ENCODE measurements at regions not wholly inside any gene's neighbourhood (a gene's known extent, or its start where the extent isn't known, plus 50 kb on each side); places are given as distances from the start of the nearest gene placed in this dataset.

GRCh38 chr1:184302346-184302745 is 84.5 kb upstream of the C1orf21 start:
- H3K4me2 ChIP-seq = no peak overlapping the region
- no peak overlapping the region for H3K4me3 ChIP-seq
- no peaks in the 10 kb centered on the region for H3K9me3 ChIP-seq (ENCODE audit: low read depth)
- WGBS (ENCODE audit: low lambda C conversion rate, missing lambda C conversion rate) = 91% methylated on average over 3 of the region's 3 CpGs
- H3K79me2 ChIP-seq = no peaks in the 10 kb centered on the region
- H3K27me3 ChIP-seq = no peaks in the 10 kb centered on the region
- no peaks in the 10 kb centered on the region for H3K9me2 ChIP-seq (replicated peaks; ENCODE audit: insufficient read depth)
- no peaks in the 10 kb centered on the region for H3K36me3 ChIP-seq (replicated peaks; ENCODE audit: insufficient read depth, low read depth)
- no peaks in the 10 kb centered on the region for H3K4me1 ChIP-seq (ENCODE audit: insufficient read depth)
- no peak overlapping the region for H2AFZ ChIP-seq
- DNase-seq (ENCODE audit: low spot score) = no peak
- H4K20me1 ChIP-seq (ENCODE audit: insufficient read depth, poor library complexity, severe bottlenecking) = no peaks in the 10 kb centered on the region
- no peak for TF ChIP-seq EZH2 (IDR thresholded peaks at IDR 0.05; ENCODE audit: borderline replicate concordance)
- no peak for TF ChIP-seq CTCF (IDR thresholded peaks at IDR 0.05; ENCODE audit: poor library complexity)
- H3K27ac ChIP-seq = no peak overlapping the region

GRCh38 chr1:184310157-184310819 is 76.5 kb upstream of the C1orf21 start:
- H3K4me3 ChIP-seq = no peak overlapping the region
- no peak overlapping the region for H2AFZ ChIP-seq
- TF ChIP-seq EZH2phosphoT487 (IDR thresholded peaks at IDR 0.05; ENCODE audit: low read depth, severe bottlenecking, unreplicated experiment) (no peak), EZH2 (IDR thresholded peaks at IDR 0.05; ENCODE audit: borderline replicate concordance) (no peak), CTCF (IDR thresholded peaks at IDR 0.05; ENCODE audit: poor library complexity) (no peak)
- no peaks in the 10 kb centered on the region for H3K9me2 ChIP-seq (replicated peaks; ENCODE audit: insufficient read depth)
- no peaks in the 10 kb centered on the region for H3K36me3 ChIP-seq (replicated peaks; ENCODE audit: insufficient read depth, low read depth)
- H3K27ac ChIP-seq = no peak overlapping the region
- no peaks in the 10 kb centered on the region for H4K20me1 ChIP-seq (ENCODE audit: insufficient read depth, poor library complexity, severe bottlenecking)
- no peaks in the 10 kb centered on the region for H3K79me2 ChIP-seq
- DNase-seq (ENCODE audit: low spot score) = peak; percentile 8
- H3K27me3 ChIP-seq = peaks cover 15% of the 10 kb centered on the region
- H3K4me2 ChIP-seq = no peak overlapping the region
- H3K4me1 ChIP-seq (ENCODE audit: insufficient read depth) = no peaks in the 10 kb centered on the region
- WGBS (ENCODE audit: low lambda C conversion rate, missing lambda C conversion rate) = 88% methylated on average over 1 of the region's 1 CpG
- no peaks in the 10 kb centered on the region for H3K9me3 ChIP-seq (ENCODE audit: low read depth)

GRCh38 chr1:184311580-184311979 is 75.2 kb upstream of the C1orf21 start:
- Histone ChIP-seq H2AFZ (no peak overlapping the region), H3K27ac (no peak overlapping the region), H3K4me3 (no peak overlapping the region), H3K79me2 (no peaks in the 10 kb centered on the region), H3K9me3 (ENCODE audit: low read depth) (no peaks in the 10 kb centered on the region), H4K20me1 (ENCODE audit: insufficient read depth, poor library complexity, severe bottlenecking) (no peaks in the 10 kb centered on the region), H3K4me1 (ENCODE audit: insufficient read depth) (no peaks in the 10 kb centered on the region), H3K36me3 (replicated peaks; ENCODE audit: insufficient read depth, low read depth) (no peaks in the 10 kb centered on the region), H3K27me3 (peaks cover 15% of the 10 kb centered on the region), H3K4me2 (no peak overlapping the region), H3K9me2 (replicated peaks; ENCODE audit: insufficient read depth) (no peaks in the 10 kb centered on the region)
- TF ChIP-seq CTCF (IDR thresholded peaks at IDR 0.05; ENCODE audit: poor library complexity) (no peak), EZH2phosphoT487 (IDR thresholded peaks at IDR 0.05; ENCODE audit: low read depth, severe bottlenecking, unreplicated experiment) (no peak), EZH2 (IDR thresholded peaks at IDR 0.05; ENCODE audit: borderline replicate concordance) (no peak)
- WGBS (ENCODE audit: low lambda C conversion rate, missing lambda C conversion rate) = 84% methylated on average over 2 of the region's 2 CpGs
- no peak for DNase-seq (ENCODE audit: low spot score)

Measured in hepatocyte (in vitro differentiated cells).